PFSK-1 (cell line): ENCODE measurements at regions not wholly inside any gene's neighbourhood (a gene's known extent, or its start where the extent isn't known, plus 50 kb on each side); places are given as distances from the start of the nearest gene placed in this dataset.

ENCODE experiments used
- FOXP2 ChIP-seq: optimal IDR thresholded peaks from 2 replicates; pipeline ENCODE3; 2011; ENCODE audit warnings: borderline replicate concordance, control low read depth, inconsistent platforms; ENCODE audit not compliant: insufficient read depth; ENCODE audit errors: extremely low read length, extremely low read depth
- POLR2AphosphoS5 ChIP-seq: IDR thresholded peaks from 2 replicates; pipeline ENCODE4 v1.6.1; 2012; ENCODE audit warnings: low read depth, mild to moderate bottlenecking, control low read depth, low read length, moderate library complexity
- REST ChIP-seq, 2 experiments: IDR thresholded peaks; 2 replicates each; pipeline versions ENCODE4 v1.6.1 to v1.8.0; 2011 to 2012; ENCODE audit warnings: low read depth in 2 of 2, low read length in 2 of 2, control low read depth in 1 of 2, inconsistent platforms in 1 of 2, mild to moderate bottlenecking in 1 of 2, moderate library complexity in 1 of 2; ENCODE audit not compliant: insufficient read depth in 1 of 2
- SIN3A ChIP-seq: IDR thresholded peaks from 2 replicates; pipeline ENCODE4 v1.6.1; 2012; ENCODE audit warnings: mild to moderate bottlenecking, low read length, moderate library complexity, borderline replicate concordance; ENCODE audit not compliant: insufficient read depth
- TAF1 ChIP-seq: IDR thresholded peaks from 2 replicates; pipeline ENCODE4 v1.6.1; 2012; ENCODE audit warnings: low read length, control low read depth, borderline replicate concordance; ENCODE audit not compliant: insufficient read depth

GRCh38 chr4:136706942-136707341 is 825.4 kb downstream of the PCDH18 start:
- TF ChIP-seq FOXP2 (no peak), TAF1 (no peak), SIN3A (no peak), REST (IDR thresholded peaks at IDR 0.05; ENCODE audit: insufficient read depth in 1 of 2, low read depth in 2 of 2, low read length in 2 of 2) (no peak), POLR2AphosphoS5 (no peak)

- no peak for TF ChIP-seq SIN3A
- no peak for TF ChIP-seq REST (IDR thresholded peaks at IDR 0.05; ENCODE audit: insufficient read depth in 1 of 2, low read depth in 2 of 2, low read length in 2 of 2)
- TF ChIP-seq POLR2AphosphoS5: no peak
- no peak for TF ChIP-seq FOXP2
- TF ChIP-seq TAF1: no peak
Observed at GRCh38 chr4:136699905-136700304, 832.4 kb downstream of the PCDH18 start.

- no peak for TF ChIP-seq SIN3A
- TF ChIP-seq TAF1: no peak
- no peak for TF ChIP-seq REST (IDR thresholded peaks at IDR 0.05; ENCODE audit: insufficient read depth in 1 of 2, low read depth in 2 of 2, low read length in 2 of 2)
- TF ChIP-seq FOXP2: no peak
- no peak for TF ChIP-seq POLR2AphosphoS5
Observed at GRCh38 chr4:136691607-136692006, 840.7 kb downstream of the PCDH18 start.

GRCh38 chr4:136690360-136690759 is 841.9 kb downstream of the PCDH18 start:
- TF ChIP-seq REST (IDR thresholded peaks at IDR 0.05; ENCODE audit: insufficient read depth in 1 of 2, low read depth in 2 of 2, low read length in 2 of 2): peak; percentile 44 to 83; a peak in 3 of 4 replicates
- TF ChIP-seq POLR2AphosphoS5: no peak

- TF ChIP-seq SIN3A (no peak), TAF1 (no peak), FOXP2 (no peak), REST (IDR thresholded peaks at IDR 0.05; ENCODE audit: insufficient read depth in 1 of 2, low read depth in 2 of 2, low read length in 2 of 2) (no peak), POLR2AphosphoS5 (no peak)
Observed at GRCh38 chr4:136687596-136687995, 844.7 kb downstream of the PCDH18 start.
